Keratinocyte (primary cell): ENCODE measurements at regions not wholly inside any gene's neighbourhood (a gene's known extent, or its start where the extent isn't known, plus 50 kb on each side); places are given as distances from the start of the nearest gene placed in this dataset.

ENCODE experiments used
- DNase-seq: peaks from one replicate; pipeline ENCODE4 v3.0.0-alpha.2; 2011; ENCODE audit warnings: low read depth, missing footprints, low spot score
- FAIRE-seq: peaks from 2 replicates; lab custom pipeline; 2011; peaks lifted over from hg19 to GRCh38; lab: Jason Lieb, UNC
- H2AFZ ChIP-seq: 2 replicates; pipeline ENCODE4 v1.6.0; 2012; ENCODE audit warnings: low read length, control low read depth, inconsistent platforms; ENCODE audit not compliant: control insufficient read depth
- H3K27ac ChIP-seq: 2 replicates; pipeline ENCODE4 v1.5.1; 2011; ENCODE audit warnings: low read length; ENCODE audit not compliant: control insufficient read depth, insufficient read depth
- H3K27me3 ChIP-seq: 3 replicates; pipeline ENCODE4 v1.6.0; 2011; ENCODE audit warnings: low read length; ENCODE audit not compliant: control insufficient read depth, insufficient read depth; ENCODE audit errors: extremely low read depth
- H3K36me3 ChIP-seq, 2 experiments: 2 replicates in 1 of 2; 3 replicates in 1 of 2; pipeline ENCODE4 v1.5.1; 2011; ENCODE audit warnings: low read length in 2 of 2, mild to moderate bottlenecking in 1 of 2; ENCODE audit not compliant: control insufficient read depth in 2 of 2, insufficient read depth in 2 of 2; ENCODE audit errors: extremely low read depth in 1 of 2
- H3K4me1 ChIP-seq: 3 replicates; pipeline ENCODE4 v1.5.1; 2011; ENCODE audit warnings: low read length; ENCODE audit not compliant: control insufficient read depth, insufficient read depth; ENCODE audit errors: extremely low read depth
- H3K4me2 ChIP-seq: 3 replicates; pipeline ENCODE4 v1.6.0; 2011; ENCODE audit warnings: low read depth, low read length; ENCODE audit not compliant: control insufficient read depth, insufficient read depth; ENCODE audit errors: extremely low read depth
- H3K4me3 ChIP-seq, 3 experiments: fragments of 200-600 bp in 1 of 3; sonication (generic) in 1 of 3; 2 replicates in 2 of 3; 3 replicates in 1 of 3; pipeline ENCODE4 v1.5.1; 2011 to 2016; ENCODE audit warnings: low read length in 3 of 3, mild to moderate bottlenecking in 3 of 3, control low read depth in 2 of 3, inconsistent platforms in 1 of 3, low read depth in 1 of 3, mixed read lengths in 1 of 3, mixed run types in 1 of 3, moderate library complexity in 1 of 3; ENCODE audit not compliant: control insufficient read depth in 2 of 3, insufficient read depth in 2 of 3; ENCODE audit errors: extremely low read depth in 1 of 3
- H3K79me2 ChIP-seq: 2 replicates; pipeline ENCODE4 v1.6.0; 2012; ENCODE audit warnings: low read length; ENCODE audit not compliant: control insufficient read depth, insufficient read depth
- H3K9ac ChIP-seq: 3 replicates; pipeline ENCODE4 v1.6.0; 2011; ENCODE audit warnings: low read length; ENCODE audit not compliant: control insufficient read depth, insufficient read depth; ENCODE audit errors: extremely low read depth
- H3K9me1 ChIP-seq: 3 replicates; pipeline ENCODE4 v1.6.0; 2011; ENCODE audit warnings: low read length; ENCODE audit not compliant: control insufficient read depth, insufficient read depth; ENCODE audit errors: extremely low read depth
- H3K9me3 ChIP-seq: 2 replicates; pipeline ENCODE4 v1.5.1; 2012; ENCODE audit warnings: low read depth, low read length; ENCODE audit not compliant: control insufficient read depth
- H4K20me1 ChIP-seq: 3 replicates; pipeline ENCODE4 v1.6.0; 2011; ENCODE audit warnings: low read length; ENCODE audit not compliant: control insufficient read depth, insufficient read depth; ENCODE audit errors: extremely low read depth
- EZH2 ChIP-seq: IDR thresholded peaks from one replicate; pipeline ENCODE4 v1.6.1; 2012; ENCODE audit warnings: inconsistent platforms, mild to moderate bottlenecking, low read length, moderate library complexity
- dilution Hi-C: fragments of 300-500 bp; cut with MboI; formaldehyde crosslinking; loops from one replicate; pipeline ENCODE4 v1.7.0; 2020; ENCODE audit warnings: low sequenced_read_pairs; ENCODE audit not compliant: extremely low pct_ligation_motif_present
- TF ChIP-seq, protein P1 (sequence below), 3 experiments: IDR thresholded peaks in 1 of 3; conservative IDR thresholded peaks in 1 of 3; optimal IDR thresholded peaks in 1 of 3; 2 replicates in 2 of 3; 3 replicates in 1 of 3; pipeline versions ENCODE3 to v1.5.1; 2011; ENCODE audit warnings: low read length in 3 of 3, mild to moderate bottlenecking in 3 of 3, moderate library complexity in 2 of 3, control low read depth in 1 of 3, inconsistent platforms in 1 of 3; ENCODE audit not compliant: insufficient read depth in 2 of 3; ENCODE audit errors: extremely low read depth in 1 of 3

DNA sequence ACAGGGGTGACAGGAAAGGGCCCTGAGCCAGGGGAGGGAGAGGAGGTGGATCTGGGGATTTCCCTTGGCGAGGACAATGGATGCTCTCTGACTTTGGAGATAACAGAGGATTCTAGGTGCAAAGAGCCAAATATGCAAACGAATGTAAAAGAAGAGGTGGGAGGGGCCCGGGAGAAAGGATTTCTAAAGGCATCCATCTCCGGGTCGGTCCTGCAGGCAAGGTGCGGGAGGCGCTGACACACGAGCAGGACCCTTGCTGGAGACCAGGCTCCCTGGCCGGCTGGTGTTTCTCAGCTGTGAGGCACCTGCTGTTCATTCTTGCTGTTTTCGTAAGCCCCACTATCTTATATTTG lies 115.2 kb upstream of the TLE3 start:
- H3K4me1 ChIP-seq = no peaks in the 10 kb centered on the region

DNA sequence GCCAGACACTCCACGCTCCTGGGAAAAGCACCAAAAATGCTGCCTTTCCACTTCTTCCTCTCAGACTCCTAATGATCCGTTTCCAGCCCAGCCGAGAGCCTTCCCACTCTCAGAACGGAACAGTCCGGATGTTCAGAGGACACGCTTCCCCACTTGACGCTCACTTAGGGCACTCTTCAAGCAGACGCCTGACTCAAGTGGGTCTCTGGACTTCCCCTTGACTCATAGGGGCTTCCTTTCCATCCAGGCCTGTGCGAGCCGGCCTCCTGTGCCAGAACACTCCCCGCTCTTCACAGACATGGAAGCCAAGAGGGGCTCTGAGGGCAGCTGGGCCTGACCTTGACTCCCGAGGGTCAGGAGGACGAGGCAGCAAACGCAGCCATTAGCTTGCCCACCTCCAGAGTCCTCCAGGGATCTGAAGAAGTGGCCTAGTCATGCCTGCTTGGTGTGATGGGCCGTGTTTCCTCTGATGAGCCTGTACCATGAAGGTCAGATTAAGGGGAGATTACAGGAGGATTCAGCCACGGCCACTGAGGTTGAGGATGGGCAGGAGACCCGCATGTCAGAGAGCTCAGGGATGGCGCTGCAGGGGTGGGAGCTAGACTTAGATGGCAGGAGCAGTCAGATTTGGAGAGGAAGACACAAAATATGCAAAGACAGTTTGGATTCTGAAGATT lies 114.7 kb upstream of the TLE3 start:
- no peak for FAIRE-seq
- H3K79me2 ChIP-seq = no peaks in the 10 kb centered on the region
- H3K36me3 ChIP-seq = no peaks in the 10 kb centered on the region
- H3K9ac ChIP-seq = no peak overlapping the region
- dilution Hi-C loops = no loop called here
- no peaks in the 10 kb centered on the region for H3K9me3 ChIP-seq
- peaks cover 16% of the 10 kb centered on the region for H3K27me3 ChIP-seq
- H3K9me1 ChIP-seq = no peaks in the 10 kb centered on the region
- no peak overlapping the region for H3K4me3 ChIP-seq
- TF ChIP-seq, protein P1, sequence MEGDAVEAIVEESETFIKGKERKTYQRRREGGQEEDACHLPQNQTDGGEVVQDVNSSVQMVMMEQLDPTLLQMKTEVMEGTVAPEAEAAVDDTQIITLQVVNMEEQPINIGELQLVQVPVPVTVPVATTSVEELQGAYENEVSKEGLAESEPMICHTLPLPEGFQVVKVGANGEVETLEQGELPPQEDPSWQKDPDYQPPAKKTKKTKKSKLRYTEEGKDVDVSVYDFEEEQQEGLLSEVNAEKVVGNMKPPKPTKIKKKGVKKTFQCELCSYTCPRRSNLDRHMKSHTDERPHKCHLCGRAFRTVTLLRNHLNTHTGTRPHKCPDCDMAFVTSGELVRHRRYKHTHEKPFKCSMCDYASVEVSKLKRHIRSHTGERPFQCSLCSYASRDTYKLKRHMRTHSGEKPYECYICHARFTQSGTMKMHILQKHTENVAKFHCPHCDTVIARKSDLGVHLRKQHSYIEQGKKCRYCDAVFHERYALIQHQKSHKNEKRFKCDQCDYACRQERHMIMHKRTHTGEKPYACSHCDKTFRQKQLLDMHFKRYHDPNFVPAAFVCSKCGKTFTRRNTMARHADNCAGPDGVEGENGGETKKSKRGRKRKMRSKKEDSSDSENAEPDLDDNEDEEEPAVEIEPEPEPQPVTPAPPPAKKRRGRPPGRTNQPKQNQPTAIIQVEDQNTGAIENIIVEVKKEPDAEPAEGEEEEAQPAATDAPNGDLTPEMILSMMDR (optimal IDR thresholded peaks at IDR 0.05 in 1 of 3, IDR thresholded peaks at IDR 0.05 in 1 of 3, conservative IDR thresholded peaks at IDR 0.05 in 1 of 3; ENCODE audit: extremely low read depth in 1 of 3, insufficient read depth in 2 of 3, low read length in 3 of 3) = no peak
- TF ChIP-seq EZH2 = no peak
- no peak for DNase-seq
- H4K20me1 ChIP-seq = no peaks in the 10 kb centered on the region
- no peaks in the 10 kb centered on the region for H3K4me1 ChIP-seq
- no peak overlapping the region for H2AFZ ChIP-seq
- H3K4me2 ChIP-seq = no peak overlapping the region
- no peak overlapping the region for H3K27ac ChIP-seq

More for the DNA sequence above, 115.2 kb upstream of the TLE3 start:
- Histone ChIP-seq H3K4me2 (no peak overlapping the region), H3K79me2 (no peaks in the 10 kb centered on the region), H2AFZ (no peak overlapping the region), H3K9me3 (no peaks in the 10 kb centered on the region), H4K20me1 (no peaks in the 10 kb centered on the region), H3K9ac (no peak overlapping the region), H3K9me1 (no peaks in the 10 kb centered on the region), H3K27me3 (peaks cover 21% of the 10 kb centered on the region), H3K36me3 (no peaks in the 10 kb centered on the region), H3K4me3 (no peak overlapping the region), H3K27ac (no peak overlapping the region)
- DNase-seq = no peak
- no peak for TF ChIP-seq EZH2
- TF ChIP-seq, protein P1 (optimal IDR thresholded peaks at IDR 0.05 in 1 of 3, IDR thresholded peaks at IDR 0.05 in 1 of 3, conservative IDR thresholded peaks at IDR 0.05 in 1 of 3; ENCODE audit: extremely low read depth in 1 of 3, insufficient read depth in 2 of 3, low read length in 3 of 3) = no peak
- no peak for FAIRE-seq
- dilution Hi-C loops = no loop called here
